ENCODE measurements at regions not wholly inside any gene's neighbourhood (a gene's known extent, or its start where the extent isn't known, plus 50 kb on each side); places are given as distances from the start of the nearest gene placed in this dataset.

DNA sequence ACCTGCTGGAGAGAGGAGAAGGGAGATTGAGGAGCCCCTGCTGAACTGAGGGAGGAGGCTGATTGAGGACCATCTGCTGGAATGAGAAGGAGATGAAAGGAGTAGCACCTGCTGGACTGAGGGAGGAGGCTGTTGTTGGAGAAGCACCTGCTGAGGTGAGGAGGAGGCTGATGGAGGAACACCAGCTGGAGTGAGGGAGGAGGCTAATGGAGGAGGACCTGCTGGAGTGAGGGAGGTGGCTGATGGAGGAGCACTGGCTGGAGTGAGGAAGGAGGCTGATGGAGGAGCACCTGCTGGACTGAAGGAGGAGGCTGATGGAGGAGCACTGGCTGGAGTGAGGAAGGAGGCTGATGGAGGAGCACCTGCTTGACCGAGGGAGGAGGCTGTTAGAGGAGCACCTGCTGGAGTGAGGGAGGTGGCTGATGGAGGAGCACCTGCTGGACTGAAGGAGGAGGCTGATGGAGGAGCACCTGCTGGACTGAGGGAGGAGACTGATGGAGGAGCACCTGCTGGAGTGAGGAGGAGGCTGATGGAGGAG is 409.2 kb upstream of the MYT1L start:
- TF ChIP-seq, protein P1, sequence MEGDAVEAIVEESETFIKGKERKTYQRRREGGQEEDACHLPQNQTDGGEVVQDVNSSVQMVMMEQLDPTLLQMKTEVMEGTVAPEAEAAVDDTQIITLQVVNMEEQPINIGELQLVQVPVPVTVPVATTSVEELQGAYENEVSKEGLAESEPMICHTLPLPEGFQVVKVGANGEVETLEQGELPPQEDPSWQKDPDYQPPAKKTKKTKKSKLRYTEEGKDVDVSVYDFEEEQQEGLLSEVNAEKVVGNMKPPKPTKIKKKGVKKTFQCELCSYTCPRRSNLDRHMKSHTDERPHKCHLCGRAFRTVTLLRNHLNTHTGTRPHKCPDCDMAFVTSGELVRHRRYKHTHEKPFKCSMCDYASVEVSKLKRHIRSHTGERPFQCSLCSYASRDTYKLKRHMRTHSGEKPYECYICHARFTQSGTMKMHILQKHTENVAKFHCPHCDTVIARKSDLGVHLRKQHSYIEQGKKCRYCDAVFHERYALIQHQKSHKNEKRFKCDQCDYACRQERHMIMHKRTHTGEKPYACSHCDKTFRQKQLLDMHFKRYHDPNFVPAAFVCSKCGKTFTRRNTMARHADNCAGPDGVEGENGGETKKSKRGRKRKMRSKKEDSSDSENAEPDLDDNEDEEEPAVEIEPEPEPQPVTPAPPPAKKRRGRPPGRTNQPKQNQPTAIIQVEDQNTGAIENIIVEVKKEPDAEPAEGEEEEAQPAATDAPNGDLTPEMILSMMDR (IDR thresholded peaks at IDR 0.05 in 2 of 3, conservative IDR thresholded peaks at IDR 0.05 in 1 of 3; ENCODE audit: insufficient read depth in 2 of 3, low read depth in 1 of 3, low read length in 3 of 3): no peak
- no peak for TF ChIP-seq RFX5 (IDR thresholded peaks at IDR 0.05; ENCODE audit: low read depth, low read length)
- no peak for TF ChIP-seq MAFK (IDR thresholded peaks at IDR 0.05; ENCODE audit: low read length)
- TF ChIP-seq TAF1 (IDR thresholded peaks at IDR 0.05; ENCODE audit: control insufficient read depth, extremely low read depth, insufficient read depth, low read length, severe bottlenecking): no peak

Measured in K562 (cell line).